Right lobe of liver (tissue), 4 donors: ENCODE measurements at regions not wholly inside any gene's neighbourhood (a gene's known extent, or its start where the extent isn't known, plus 50 kb on each side); places are given as distances from the start of the nearest gene placed in this dataset.

Experiments
- CTCF ChIP-seq, 4 donors: fragments of 200-600 bp in 3 of 4; fragments of 450-650 bp in 1 of 4; IDR thresholded peaks; one replicate each; pipeline versions ENCODE4 v1.5.1 to v1.8.0; 2016 to 2022; ENCODE audit warnings: antibody characterized with exemption in 4 of 4, mild to moderate bottlenecking in 2 of 4
- POLR2A ChIP-seq: fragments of 450-650 bp; IDR thresholded peaks from one replicate; pipeline ENCODE4 v1.6.1; 2017; ENCODE audit warnings: antibody characterized with exemption, mild to moderate bottlenecking
- donor health status: DM: no; HTN: no; CAD: no.
- donor health status: DM: no; HTN: no; CAD: no.
- donor health status: DM: no; HTN: yes; CAD: no.

GRCh38 chr18:67308819-67309218 is 207.7 kb downstream of the DSEL start:
- TF ChIP-seq CTCF (IDR thresholded peaks at IDR 0.05) (no peak), POLR2A (no peak)
